ENCODE measurements at regions not wholly inside any gene's neighbourhood (a gene's known extent, or its start where the extent isn't known, plus 50 kb on each side); places are given as distances from the start of the nearest gene placed in this dataset.
"Not testable (repeated sequence)": the region's sequence is repeated elsewhere in the genome, so short reads cannot be mapped to it uniquely, and the experiment has no call there.

GRCh38 chr10:34907743-34908430 is 92.8 kb upstream of the PARD3 start:
- no peak for DNase-seq

- no peak for DNase-seq
Observed at GRCh38 chr10:34906067-34906965, 91.2 kb upstream of the PARD3 start.

GRCh38 chr10:34905200-34905927 is 90.3 kb upstream of the PARD3 start:
- no peak for DNase-seq

- DNase-seq = no peak
Observed at GRCh38 chr10:34904191-34904590, 89.1 kb upstream of the PARD3 start.

- DNase-seq = no peak
Observed at GRCh38 chr10:34899161-34899560, 84.1 kb upstream of the PARD3 start.

- DNase-seq = no peak
Observed at GRCh38 chr10:34895977-34896376, 80.9 kb upstream of the PARD3 start.

GRCh38 chr10:34895046-34895445 is 80.0 kb upstream of the PARD3 start:
- DNase-seq = not testable (repeated sequence)

- not testable (repeated sequence) for DNase-seq
Observed at GRCh38 chr10:34892521-34892920, 77.4 kb upstream of the PARD3 start.

- no peak for DNase-seq
Observed at GRCh38 chr10:34890939-34891338, 75.8 kb upstream of the PARD3 start.

- no peak for DNase-seq
Observed at GRCh38 chr10:34889004-34889869, 74.1 kb upstream of the PARD3 start.

GRCh38 chr10:34886906-34887642 is 72.0 kb upstream of the PARD3 start:
- DNase-seq = no peak

GRCh38 chr10:34885898-34886297 is 70.8 kb upstream of the PARD3 start:
- DNase-seq = no peak

GRCh38 chr10:34885011-34885410 is 69.9 kb upstream of the PARD3 start:
- no peak for DNase-seq

GRCh38 chr10:34884272-34884952 is 69.3 kb upstream of the PARD3 start:
- no peak for DNase-seq

- DNase-seq = no peak
Observed at GRCh38 chr10:34880817-34881216, 65.7 kb upstream of the PARD3 start.

- not testable (repeated sequence) for DNase-seq
Observed at GRCh38 chr10:34878651-34879050, 63.6 kb upstream of the PARD3 start.

GRCh38 chr10:34875061-34875460 is 60.0 kb upstream of the PARD3 start:
- no peak for DNase-seq

- DNase-seq = no peak
Observed at GRCh38 chr10:34872820-34873219, 57.7 kb upstream of the PARD3 start.

- no peak for DNase-seq
Observed at GRCh38 chr10:34869135-34869836, 54.2 kb upstream of the PARD3 start.

GRCh38 chr10:34868589-34868988 is 53.5 kb upstream of the PARD3 start:
- DNase-seq = no peak

All from hippocampal formation (tissue), 2 donors.